ENCODE measurements at regions not wholly inside any gene's neighbourhood (a gene's known extent, or its start where the extent isn't known, plus 50 kb on each side); places are given as distances from the start of the nearest gene placed in this dataset.

- no peak overlapping the region for H3K9ac ChIP-seq
- H3K27me3 ChIP-seq, result no peaks in the 10 kb centered on the region
- H3K36me3 ChIP-seq, result peaks cover 43% of the 10 kb centered on the region; the same call in 1 of the 2 replicates
- TF ChIP-seq Cebpa-rat (IDR thresholded peaks at IDR 0.05), result no peak
- no peaks in the 10 kb centered on the region for H4K20me1 ChIP-seq
- H3K9me3 ChIP-seq, result peaks cover 3% of the 10 kb centered on the region
- no peaks in the 10 kb centered on the region for H3K4me1 ChIP-seq
- no peak overlapping the region for H3K27ac ChIP-seq
- H3K4me2 ChIP-seq, result no peak overlapping the region
- H3K4me3 ChIP-seq, result no peak overlapping the region
Measured at GRCh38 chr2:200725596-200725995, 86.1 kb upstream of the BZW1 start.

- H3K9me3 ChIP-seq, result no peaks in the 10 kb centered on the region
- no peaks in the 10 kb centered on the region for H4K20me1 ChIP-seq
- H3K9ac ChIP-seq, result no peak overlapping the region
- H3K27ac ChIP-seq, result no peak overlapping the region
- no peak overlapping the region for H3K4me2 ChIP-seq
- H3K4me1 ChIP-seq, result no peaks in the 10 kb centered on the region
- TF ChIP-seq Cebpa-rat (IDR thresholded peaks at IDR 0.05), result no peak
- no peak overlapping the region for H3K4me3 ChIP-seq
- peaks cover 59% of the 10 kb centered on the region; the same call in 1 of the 2 replicates for H3K36me3 ChIP-seq
- no peaks in the 10 kb centered on the region for H3K27me3 ChIP-seq
Measured at GRCh38 chr2:200728630-200729029, 83.1 kb upstream of the BZW1 start.

GRCh38 chr2:200730302-200730701 lies 81.4 kb upstream of the BZW1 start:
- Histone ChIP-seq H3K4me2 (no peak overlapping the region), H4K20me1 (no peaks in the 10 kb centered on the region), H3K4me3 (no peak overlapping the region), H3K27ac (no peak overlapping the region), H3K27me3 (no peaks in the 10 kb centered on the region), H3K9ac (no peak overlapping the region), H3K9me3 (no peaks in the 10 kb centered on the region), H3K36me3 (peaks cover 50% of the 10 kb centered on the region; the same call in 1 of the 2 replicates), H3K4me1 (no peaks in the 10 kb centered on the region)
- no peak for TF ChIP-seq Cebpa-rat (IDR thresholded peaks at IDR 0.05)

- H3K9ac ChIP-seq, result no peak overlapping the region
- H4K20me1 ChIP-seq, result no peaks in the 10 kb centered on the region
- H3K9me3 ChIP-seq, result no peaks in the 10 kb centered on the region
- no peaks in the 10 kb centered on the region for H3K27me3 ChIP-seq
- H3K4me3 ChIP-seq, result no peak overlapping the region
- H3K27ac ChIP-seq, result no peak overlapping the region
- no peak overlapping the region for H3K4me2 ChIP-seq
- H3K4me1 ChIP-seq, result no peaks in the 10 kb centered on the region
- H3K36me3 ChIP-seq, result peaks cover 46% of the 10 kb centered on the region; the same call in 1 of the 2 replicates
- no peak for TF ChIP-seq Cebpa-rat (IDR thresholded peaks at IDR 0.05)
Measured at GRCh38 chr2:200730960-200731359, 80.8 kb upstream of the BZW1 start.

- Histone ChIP-seq H3K36me3 (peaks cover 50% of the 10 kb centered on the region; the same call in 1 of the 2 replicates), H3K27me3 (no peaks in the 10 kb centered on the region), H3K4me1 (no peaks in the 10 kb centered on the region), H3K9ac (no peak overlapping the region), H3K4me2 (no peak overlapping the region), H3K27ac (no peak overlapping the region), H4K20me1 (no peaks in the 10 kb centered on the region), H3K9me3 (no peaks in the 10 kb centered on the region), H3K4me3 (no peak overlapping the region)
- TF ChIP-seq Cebpa-rat (IDR thresholded peaks at IDR 0.05), result no peak
Measured at GRCh38 chr2:200732866-200733265, 78.8 kb upstream of the BZW1 start.

GRCh38 chr2:200733713-200734198 lies 78.0 kb upstream of the BZW1 start:
- Histone ChIP-seq H3K9me3 (no peaks in the 10 kb centered on the region), H3K4me1 (no peaks in the 10 kb centered on the region), H3K4me3 (no peak overlapping the region), H3K4me2 (no peak overlapping the region), H4K20me1 (no peaks in the 10 kb centered on the region), H3K27me3 (no peaks in the 10 kb centered on the region), H3K9ac (no peak overlapping the region), H3K27ac (no peak overlapping the region), H3K36me3 (peaks cover 50% of the 10 kb centered on the region; the same call in 1 of the 2 replicates)
- no peak for TF ChIP-seq Cebpa-rat (IDR thresholded peaks at IDR 0.05)

GRCh38 chr2:200735061-200735460 lies 76.6 kb upstream of the BZW1 start:
- Histone ChIP-seq H4K20me1 (no peaks in the 10 kb centered on the region), H3K36me3 (peaks cover 44% of the 10 kb centered on the region; the same call in 1 of the 2 replicates), H3K4me2 (no peak overlapping the region), H3K27ac (no peak overlapping the region), H3K9me3 (no peaks in the 10 kb centered on the region), H3K4me1 (no peaks in the 10 kb centered on the region), H3K9ac (no peak overlapping the region), H3K4me3 (no peak overlapping the region), H3K27me3 (no peaks in the 10 kb centered on the region)
- no peak for TF ChIP-seq Cebpa-rat (IDR thresholded peaks at IDR 0.05)

GRCh38 chr2:200736646-200737274 lies 75.0 kb upstream of the BZW1 start:
- no peak overlapping the region for H3K9ac ChIP-seq
- H3K27me3 ChIP-seq, result no peaks in the 10 kb centered on the region
- no peaks in the 10 kb centered on the region for H3K9me3 ChIP-seq
- no peak overlapping the region for H3K27ac ChIP-seq
- H3K4me2 ChIP-seq, result no peak overlapping the region
- no peaks in the 10 kb centered on the region for H3K4me1 ChIP-seq
- no peak for TF ChIP-seq Cebpa-rat (IDR thresholded peaks at IDR 0.05)
- H4K20me1 ChIP-seq, result no peaks in the 10 kb centered on the region
- H3K4me3 ChIP-seq, result no peak overlapping the region
- H3K36me3 ChIP-seq, result peaks cover 35% of the 10 kb centered on the region; the same call in 1 of the 2 replicates

- no peaks in the 10 kb centered on the region for H3K27me3 ChIP-seq
- no peaks in the 10 kb centered on the region for H4K20me1 ChIP-seq
- no peaks in the 10 kb centered on the region for H3K4me1 ChIP-seq
- no peak overlapping the region for H3K9ac ChIP-seq
- no peak overlapping the region for H3K4me3 ChIP-seq
- no peaks in the 10 kb centered on the region for H3K9me3 ChIP-seq
- H3K4me2 ChIP-seq, result no peak overlapping the region
- H3K27ac ChIP-seq, result no peak overlapping the region
- no peak for TF ChIP-seq Cebpa-rat (IDR thresholded peaks at IDR 0.05)
- peaks cover 38% of the 10 kb centered on the region; the same call in 1 of the 2 replicates for H3K36me3 ChIP-seq
Measured at GRCh38 chr2:200737585-200737984, 74.1 kb upstream of the BZW1 start.

GRCh38 chr2:200738590-200738989 lies 73.1 kb upstream of the BZW1 start:
- H3K4me1 ChIP-seq, result no peaks in the 10 kb centered on the region
- H3K4me3 ChIP-seq, result no peak overlapping the region
- no peaks in the 10 kb centered on the region for H3K9me3 ChIP-seq
- H3K4me2 ChIP-seq, result no peak overlapping the region
- H3K9ac ChIP-seq, result no peak overlapping the region
- no peak overlapping the region for H3K27ac ChIP-seq
- H3K27me3 ChIP-seq, result no peaks in the 10 kb centered on the region
- H4K20me1 ChIP-seq, result no peaks in the 10 kb centered on the region
- H3K36me3 ChIP-seq, result peaks cover 37% of the 10 kb centered on the region; the same call in 1 of the 2 replicates
- no peak for TF ChIP-seq Cebpa-rat (IDR thresholded peaks at IDR 0.05)
